Kidney epithelial cell (primary cell): ENCODE measurements at regions not wholly inside any gene's neighbourhood (a gene's known extent, or its start where the extent isn't known, plus 50 kb on each side); places are given as distances from the start of the nearest gene placed in this dataset.

Source experiments
- DNase-seq: peaks from one replicate; pipeline ENCODE4 v3.0.0-alpha.2; 2010; ENCODE audit warnings: low read depth
- H3K27me3 ChIP-seq: 2 replicates; pipeline ENCODE4 v1.6.0; 2011; ENCODE audit warnings: low read length; ENCODE audit not compliant: control insufficient read depth, insufficient read depth
- H3K36me3 ChIP-seq: 2 replicates; pipeline ENCODE4 v1.5.1; 2011; ENCODE audit warnings: low read length; ENCODE audit not compliant: control insufficient read depth, insufficient read depth
- H3K4me3 ChIP-seq: 2 replicates; pipeline ENCODE4 v1.5.1; 2011; ENCODE audit warnings: low read depth, mild to moderate bottlenecking, control low read depth, low read length
- CTCF ChIP-seq: IDR thresholded peaks from 2 replicates; pipeline ENCODE4 v1.5.1; 2011; ENCODE audit warnings: mild to moderate bottlenecking, moderate library complexity, low read length, control low read depth, inconsistent platforms; ENCODE audit not compliant: insufficient read depth, poor library complexity, severe bottlenecking

DNA sequence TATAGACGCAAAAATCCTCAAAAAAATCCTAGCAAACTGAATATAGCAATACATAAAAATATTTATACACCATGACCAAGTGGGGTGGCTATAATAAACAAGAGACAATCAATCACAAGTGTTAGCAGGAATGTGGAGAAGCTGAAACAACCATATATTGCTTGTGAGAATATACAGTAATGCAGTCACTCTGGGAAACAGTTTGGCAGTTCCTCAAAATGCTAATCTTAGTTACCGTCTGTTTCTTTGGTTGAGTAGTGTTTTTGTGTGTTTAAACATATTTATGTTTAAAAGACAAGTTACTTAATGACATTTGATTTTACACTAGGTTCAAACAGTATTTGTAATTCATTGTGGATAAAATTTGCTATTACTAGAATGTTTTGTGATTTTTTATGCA lies 792.0 kb downstream of the LTN1 start:
- TF ChIP-seq CTCF, result no peak
- no peaks in the 10 kb centered on the region for H3K36me3 ChIP-seq
- H3K4me3 ChIP-seq, result no peak overlapping the region
- no peak for DNase-seq
- H3K27me3 ChIP-seq, result no peaks in the 10 kb centered on the region

DNA sequence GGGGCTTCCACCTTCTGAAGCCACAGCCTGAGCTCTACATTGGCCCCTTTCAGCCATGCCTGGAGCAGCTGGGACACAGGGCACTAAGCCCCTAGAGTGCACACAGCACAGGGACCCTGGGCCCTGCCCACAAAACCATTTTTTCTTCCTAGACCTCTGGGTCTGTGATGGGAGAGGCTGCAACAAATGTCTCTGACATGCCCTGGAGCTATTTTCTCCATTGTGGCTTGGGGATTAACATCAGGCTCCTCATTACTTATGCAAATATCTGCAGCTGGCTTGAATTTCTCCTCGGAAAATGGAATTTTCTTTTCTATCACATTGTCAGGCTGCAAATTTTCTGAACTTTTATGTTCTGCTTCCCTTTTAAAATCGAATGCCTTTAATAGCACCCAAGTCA lies 795.7 kb downstream of the LTN1 start:
- Histone ChIP-seq H3K36me3 (no peaks in the 10 kb centered on the region), H3K4me3 (no peak overlapping the region), H3K27me3 (no peaks in the 10 kb centered on the region)
- no peak for DNase-seq
- TF ChIP-seq CTCF, result no peak

GRCh38 chr21:28193189-28193588 lies 799.5 kb downstream of the LTN1 start:
- DNase-seq, result no peak

DNA sequence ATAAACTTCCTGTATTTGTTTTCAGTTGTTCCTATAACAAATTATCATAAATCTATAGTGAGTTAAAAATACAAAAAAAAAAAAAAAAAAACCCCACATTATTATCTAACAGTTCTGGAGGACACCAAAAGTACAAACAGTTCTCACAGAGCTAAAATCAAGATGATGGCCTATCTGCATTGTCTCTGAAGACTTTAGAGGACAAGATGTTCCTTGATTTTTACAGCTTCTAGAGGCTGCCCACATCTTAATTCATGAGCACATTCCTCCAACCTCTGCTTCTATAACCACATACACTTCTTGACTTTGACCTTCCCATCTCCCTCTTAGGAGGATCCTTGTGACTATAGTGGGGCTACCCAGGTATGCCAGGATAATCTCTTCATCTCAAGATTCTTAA lies 806.1 kb downstream of the LTN1 start:
- Histone ChIP-seq H3K27me3 (no peaks in the 10 kb centered on the region), H3K4me3 (no peak overlapping the region), H3K36me3 (no peaks in the 10 kb centered on the region)
- no peak for DNase-seq
- TF ChIP-seq CTCF, result no peak

More at GRCh38 chr21:28193189-28193588, 799.5 kb downstream of the LTN1 start:
- Histone ChIP-seq H3K27me3 (no peaks in the 10 kb centered on the region), H3K36me3 (no peaks in the 10 kb centered on the region), H3K4me3 (no peak overlapping the region)
- TF ChIP-seq CTCF, result no peak

DNA sequence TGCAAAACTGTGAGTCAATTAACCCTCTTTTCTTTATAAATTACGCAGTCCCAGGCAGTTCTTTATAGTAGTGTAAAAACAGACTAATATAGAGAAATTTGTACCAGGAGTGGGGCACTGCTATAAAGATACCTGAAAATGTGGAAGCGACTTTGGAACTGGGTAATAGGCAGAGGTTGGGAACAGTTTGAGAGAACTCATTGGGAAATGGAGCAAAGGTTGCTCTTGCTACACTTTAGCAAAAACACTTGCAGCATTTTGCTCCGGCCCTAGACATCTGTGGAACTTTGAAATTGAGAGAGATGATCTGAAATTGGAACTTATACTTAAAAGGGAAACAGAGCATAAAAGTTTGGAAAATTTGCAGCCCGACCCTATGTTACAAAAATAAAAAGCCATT lies 810.9 kb downstream of the LTN1 start:
- DNase-seq, result no peak
- Histone ChIP-seq H3K36me3 (no peaks in the 10 kb centered on the region), H3K27me3 (no peaks in the 10 kb centered on the region), H3K4me3 (no peak overlapping the region)
- TF ChIP-seq CTCF, result no peak

DNA sequence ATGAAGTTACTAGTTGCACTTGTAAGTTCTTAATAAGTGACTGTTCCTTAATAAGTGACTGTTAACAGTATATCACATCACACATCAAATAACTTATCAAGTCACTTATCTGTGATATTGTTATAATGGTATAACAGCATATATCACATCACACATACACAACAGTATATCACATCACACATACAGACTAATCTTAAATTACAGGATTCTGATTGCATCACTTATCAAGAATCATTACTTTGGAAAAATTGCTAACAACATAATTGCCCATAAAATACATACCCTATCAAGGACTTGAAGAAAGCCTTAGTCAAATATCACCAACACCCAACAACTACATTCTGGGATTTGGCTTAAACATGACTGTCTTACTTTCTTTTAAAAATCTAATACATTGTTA lies 813.5 kb downstream of the LTN1 start:
- TF ChIP-seq CTCF, result no peak
- Histone ChIP-seq H3K4me3 (no peak overlapping the region), H3K36me3 (no peaks in the 10 kb centered on the region), H3K27me3 (no peaks in the 10 kb centered on the region)
- no peak for DNase-seq
